H9 (cell line): ENCODE measurements at regions not wholly inside any gene's neighbourhood (a gene's known extent, or its start where the extent isn't known, plus 50 kb on each side); places are given as distances from the start of the nearest gene placed in this dataset.

Source experiments
- DNase-seq: peaks from one replicate; pipeline ENCODE4 v3.0.0-alpha.2; 2017
- H2AFZ ChIP-seq: one replicate; pipeline ENCODE4 v1.6.1; 2013; ENCODE audit warnings: mild to moderate bottlenecking, low read length, control low read depth, moderate library complexity
- H2AK5ac ChIP-seq: 2 replicates; pipeline ENCODE4 v1.6.1; 2013; ENCODE audit warnings: low read length, control low read depth, mixed read lengths; ENCODE audit not compliant: insufficient read length
- H2BK120ac ChIP-seq: one replicate; pipeline ENCODE4 v1.6.1; 2013; ENCODE audit warnings: low read depth, mild to moderate bottlenecking, low read length, control low read depth, inconsistent platforms; ENCODE audit not compliant: poor library complexity, severe bottlenecking
- H2BK12ac ChIP-seq: 2 replicates; pipeline ENCODE4 v1.6.1; 2013; ENCODE audit warnings: low read length, control low read depth, mixed read lengths, low read depth; ENCODE audit not compliant: insufficient read length
- H2BK15ac ChIP-seq: 2 replicates; pipeline ENCODE4 v1.6.1; 2013; ENCODE audit warnings: low read depth, low read length, control low read depth
- H2BK20ac ChIP-seq: one replicate; pipeline ENCODE4 v1.6.1; 2013; ENCODE audit warnings: low read depth, mild to moderate bottlenecking, low read length, control low read depth, inconsistent platforms; ENCODE audit not compliant: poor library complexity, severe bottlenecking
- H2BK5ac ChIP-seq: 2 replicates; pipeline ENCODE4 v1.6.1; 2013; ENCODE audit warnings: low read length, control low read depth, mixed read lengths; ENCODE audit not compliant: insufficient read length
- H3K14ac ChIP-seq: 2 replicates; pipeline ENCODE4 v1.6.1; 2013; ENCODE audit warnings: low read length, control low read depth; ENCODE audit not compliant: insufficient read depth
- H3K18ac ChIP-seq: 2 replicates; pipeline ENCODE4 v1.6.1; 2013; ENCODE audit warnings: low read depth, mild to moderate bottlenecking, mixed read lengths, low read length, control low read depth; ENCODE audit not compliant: insufficient read length
- H3K23ac ChIP-seq: 2 replicates; pipeline ENCODE4 v1.6.1; 2013; ENCODE audit warnings: low read length, control low read depth, mixed read lengths, low read depth; ENCODE audit not compliant: insufficient read length
- H3K23me2 ChIP-seq: 2 replicates; pipeline ENCODE4 v1.6.1; 2013; ENCODE audit warnings: low read depth, mild to moderate bottlenecking, mixed read lengths, low read length, control low read depth; ENCODE audit not compliant: insufficient read length, poor library complexity, severe bottlenecking
- H3K27ac ChIP-seq: 2 replicates; pipeline ENCODE4 v1.5.1; 2013; ENCODE audit warnings: low read length, control low read depth, mixed read lengths, low read depth; ENCODE audit not compliant: insufficient read length
- H3K27me3 ChIP-seq: 2 replicates; pipeline ENCODE4 v1.6.1; 2013; ENCODE audit warnings: low read length, control low read depth, inconsistent platforms; ENCODE audit not compliant: insufficient read depth
- H3K4ac ChIP-seq: 2 replicates; pipeline ENCODE4 v1.6.1; 2013; ENCODE audit warnings: low read depth, mild to moderate bottlenecking, control low read depth, inconsistent platforms, low read length, moderate library complexity
- H3K4me1 ChIP-seq: 2 replicates; pipeline ENCODE4 v1.6.1; 2013; ENCODE audit warnings: low read length, control low read depth, inconsistent platforms; ENCODE audit not compliant: insufficient read depth
- H3K4me2 ChIP-seq: 2 replicates; pipeline ENCODE4 v1.6.1; 2013; ENCODE audit warnings: low read length, control low read depth, mixed read lengths; ENCODE audit not compliant: insufficient read length, insufficient read depth
- H3K56ac ChIP-seq: 2 replicates; pipeline ENCODE4 v1.6.1; 2013; ENCODE audit warnings: low read depth, mild to moderate bottlenecking, mixed read lengths, low read length, control low read depth; ENCODE audit not compliant: insufficient read length
- H3K79me1 ChIP-seq: 2 replicates; pipeline ENCODE4 v1.6.1; 2013; ENCODE audit warnings: low read depth, mild to moderate bottlenecking, moderate library complexity, low read length, control low read depth, inconsistent platforms; ENCODE audit not compliant: insufficient read depth, poor library complexity, severe bottlenecking
- H3K79me2 ChIP-seq: 2 replicates; pipeline ENCODE4 v1.6.1; 2013; ENCODE audit warnings: low read length, control low read depth, inconsistent platforms; ENCODE audit not compliant: insufficient read depth
- H3K9ac ChIP-seq: 2 replicates; pipeline ENCODE4 v1.6.1; 2013; ENCODE audit warnings: low read length, control low read depth, mixed read lengths; ENCODE audit not compliant: insufficient read length; ENCODE audit errors: extremely low read depth
- H3K9me3 ChIP-seq: one replicate; pipeline ENCODE4 v1.6.1; 2013; ENCODE audit warnings: low read depth, low read length, inconsistent platforms; ENCODE audit not compliant: control insufficient read depth
- H3T11ph ChIP-seq: one replicate; pipeline ENCODE4 v1.6.1; 2013; ENCODE audit warnings: mild to moderate bottlenecking, low read length, control low read depth, inconsistent platforms
- H4K20me1 ChIP-seq: one replicate; pipeline ENCODE4 v1.6.1; 2013; ENCODE audit not compliant: control insufficient read depth, insufficient read length, insufficient read depth
- H4K5ac ChIP-seq: 2 replicates; pipeline ENCODE4 v1.6.1; 2013; ENCODE audit warnings: low read depth, mild to moderate bottlenecking, mixed read lengths, low read length, control low read depth; ENCODE audit not compliant: insufficient read length
- H4K8ac ChIP-seq: replicated peaks from 2 replicates; pipeline ENCODE4 v1.6.1; 2013; ENCODE audit warnings: low read length, control low read depth, mixed read lengths, low read depth; ENCODE audit not compliant: insufficient read length
- H4K91ac ChIP-seq: 2 replicates; pipeline ENCODE4 v1.6.1; 2013; ENCODE audit warnings: low read depth, mild to moderate bottlenecking, moderate library complexity, mixed read lengths, low read length, control low read depth; ENCODE audit not compliant: insufficient read length
- H3K27ac Mint-ChIP-seq, 3 experiments: 2 replicates in 2 of 3; 3 replicates in 1 of 3; pipeline ENCODE4 v1.8.0; 2020 to 2021; ENCODE audit warnings: mixed read lengths in 3 of 3, mild to moderate bottlenecking in 1 of 3, moderate library complexity in 1 of 3
- H3K27me3 Mint-ChIP-seq: 2 replicates; pipeline ENCODE4 v1.8.0; 2021; ENCODE audit warnings: low read depth, mild to moderate bottlenecking, moderate library complexity, mixed read lengths
- H3K36me3 Mint-ChIP-seq, 3 experiments: 2 replicates in 2 of 3; 3 replicates in 1 of 3; pipeline ENCODE4 v1.8.0; 2020 to 2021; ENCODE audit warnings: low read depth in 3 of 3, mixed read lengths in 3 of 3; ENCODE audit not compliant: insufficient read depth in 1 of 3
- H3K4me1 Mint-ChIP-seq, 2 experiments: 2 replicates each; pipeline ENCODE4 v1.8.0; 2020; ENCODE audit warnings: mixed read lengths in 2 of 2
- H3K4me3 Mint-ChIP-seq, 2 experiments: 2 replicates in 1 of 2; 3 replicates in 1 of 2; pipeline ENCODE4 v1.8.0; 2020 to 2021; ENCODE audit warnings: mild to moderate bottlenecking in 2 of 2, mixed read lengths in 2 of 2, moderate library complexity in 1 of 2
- H3K9me3 Mint-ChIP-seq, 2 experiments: 2 replicates in 1 of 2; 3 replicates in 1 of 2; pipeline ENCODE4 v1.8.0; 2020; ENCODE audit warnings: mild to moderate bottlenecking in 2 of 2, mixed read lengths in 2 of 2, moderate library complexity in 1 of 2
- WGBS: extraction: QIAGEN DNeasy Blood & Tissue Kit; methylation state at CpG from one replicate; pipeline ENCODE4 v1.1.7; 2013; ENCODE audit warnings: missing lambda C conversion rate, low lambda C conversion rate, mixed read lengths; ENCODE audit not compliant: insufficient read length; ENCODE audit errors: extremely low coverage; 5-methylcytosine and 5-hydroxymethylcytosine counted together
- TF ChIP-seq, protein P1 (sequence below): fragments of 200-600 bp; sonication (generic); conservative IDR thresholded peaks from 3 replicates; pipeline ENCODE4 v1.8.0; 2021; ENCODE audit warnings: antibody characterized with exemption, mild to moderate bottlenecking

DNA sequence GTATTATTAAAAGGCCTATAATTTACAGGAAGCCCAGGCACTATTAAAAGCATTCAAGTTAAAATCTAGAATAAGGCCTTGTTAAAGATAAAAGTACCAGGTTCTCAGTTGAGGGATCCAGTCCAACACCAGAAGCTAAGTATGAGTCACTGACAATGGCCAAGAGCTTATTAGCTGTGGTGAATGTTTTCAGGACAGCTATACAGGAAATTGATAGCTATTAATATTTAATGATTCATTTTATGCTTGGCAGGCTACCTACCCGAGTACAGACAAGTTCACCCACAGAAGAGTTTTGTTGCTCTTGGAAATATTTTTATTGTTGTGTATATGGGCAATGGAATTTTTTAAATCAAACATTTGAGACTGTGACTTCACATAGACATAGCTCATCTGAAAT lies 729.6 kb upstream of the ZNF804A start:
- H2BK5ac ChIP-seq: no peak overlapping the region
- H3K9ac ChIP-seq: no peak overlapping the region
- H4K20me1 ChIP-seq: no peaks in the 10 kb centered on the region
- no peaks in the 10 kb centered on the region for H3K9me3 ChIP-seq
- TF ChIP-seq, protein P1, sequence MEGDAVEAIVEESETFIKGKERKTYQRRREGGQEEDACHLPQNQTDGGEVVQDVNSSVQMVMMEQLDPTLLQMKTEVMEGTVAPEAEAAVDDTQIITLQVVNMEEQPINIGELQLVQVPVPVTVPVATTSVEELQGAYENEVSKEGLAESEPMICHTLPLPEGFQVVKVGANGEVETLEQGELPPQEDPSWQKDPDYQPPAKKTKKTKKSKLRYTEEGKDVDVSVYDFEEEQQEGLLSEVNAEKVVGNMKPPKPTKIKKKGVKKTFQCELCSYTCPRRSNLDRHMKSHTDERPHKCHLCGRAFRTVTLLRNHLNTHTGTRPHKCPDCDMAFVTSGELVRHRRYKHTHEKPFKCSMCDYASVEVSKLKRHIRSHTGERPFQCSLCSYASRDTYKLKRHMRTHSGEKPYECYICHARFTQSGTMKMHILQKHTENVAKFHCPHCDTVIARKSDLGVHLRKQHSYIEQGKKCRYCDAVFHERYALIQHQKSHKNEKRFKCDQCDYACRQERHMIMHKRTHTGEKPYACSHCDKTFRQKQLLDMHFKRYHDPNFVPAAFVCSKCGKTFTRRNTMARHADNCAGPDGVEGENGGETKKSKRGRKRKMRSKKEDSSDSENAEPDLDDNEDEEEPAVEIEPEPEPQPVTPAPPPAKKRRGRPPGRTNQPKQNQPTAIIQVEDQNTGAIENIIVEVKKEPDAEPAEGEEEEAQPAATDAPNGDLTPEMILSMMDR: no peak
- no peaks in the 10 kb centered on the region for H3K79me1 ChIP-seq
- H3K4me3 Mint-ChIP-seq: no peak overlapping the region
- no peaks in the 10 kb centered on the region for H3K79me2 ChIP-seq
- no peak overlapping the region for H4K8ac ChIP-seq
- H2BK12ac ChIP-seq: no peak overlapping the region
- no peak overlapping the region for H2AK5ac ChIP-seq
- H4K91ac ChIP-seq: no peak overlapping the region
- H2AFZ ChIP-seq: no peak overlapping the region
- no peak overlapping the region for H3K14ac ChIP-seq
- H3K27ac Mint-ChIP-seq: no peak overlapping the region
- no peaks in the 10 kb centered on the region for H3K4me1 ChIP-seq
- H3K36me3 Mint-ChIP-seq: no peaks in the 10 kb centered on the region
- no peak overlapping the region for H2BK120ac ChIP-seq
- H3T11ph ChIP-seq: no peak overlapping the region
- H3K4me1 Mint-ChIP-seq: no peaks in the 10 kb centered on the region
- no peaks in the 10 kb centered on the region for H3K27me3 Mint-ChIP-seq
- H3K23ac ChIP-seq: no peak overlapping the region
- WGBS: no CpG with 5 or more reads among the region's 1 CpG
- no peak overlapping the region for H3K4ac ChIP-seq
- no peak overlapping the region for H3K27ac ChIP-seq
- no peak overlapping the region for H3K4me2 ChIP-seq
- H2BK15ac ChIP-seq: no peak overlapping the region
- DNase-seq: no peak
- H3K18ac ChIP-seq: no peak overlapping the region
- H2BK20ac ChIP-seq: no peak overlapping the region
- no peak overlapping the region for H3K56ac ChIP-seq
- no peaks in the 10 kb centered on the region for H3K27me3 ChIP-seq
- no peaks in the 10 kb centered on the region for H3K23me2 ChIP-seq
- H4K5ac ChIP-seq: no peak overlapping the region
- no peaks in the 10 kb centered on the region for H3K9me3 Mint-ChIP-seq
